ENCODE measurements at regions not wholly inside any gene's neighbourhood (a gene's known extent, or its start where the extent isn't known, plus 50 kb on each side); places are given as distances from the start of the nearest gene placed in this dataset.

DNA sequence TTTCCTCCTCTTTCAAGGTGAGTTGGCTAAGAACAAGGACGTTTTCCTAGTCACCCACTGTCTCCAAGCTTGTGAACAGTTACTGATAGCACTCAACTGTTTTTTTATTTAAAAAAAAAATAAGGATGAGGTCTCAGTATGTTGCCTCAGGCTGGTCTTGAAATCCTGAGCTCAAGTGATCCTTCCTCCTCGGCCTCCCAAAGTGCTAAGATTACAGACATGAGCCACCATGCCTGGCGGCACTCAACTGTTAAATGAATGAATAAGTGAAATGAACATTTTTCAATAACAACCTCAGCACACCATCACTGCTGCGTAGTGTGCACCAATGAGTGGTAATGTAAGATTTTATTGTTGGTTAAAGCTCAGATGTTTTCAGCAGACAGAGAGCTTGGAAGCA, 214.1 kb upstream of the NRIP1 start:
- DNase-seq (ENCODE audit: low spot score in 2 of 2): no peak
- Histone ChIP-seq H3K27ac (no peak overlapping the region), H3K27me3 (no peaks in the 10 kb centered on the region)

DNA sequence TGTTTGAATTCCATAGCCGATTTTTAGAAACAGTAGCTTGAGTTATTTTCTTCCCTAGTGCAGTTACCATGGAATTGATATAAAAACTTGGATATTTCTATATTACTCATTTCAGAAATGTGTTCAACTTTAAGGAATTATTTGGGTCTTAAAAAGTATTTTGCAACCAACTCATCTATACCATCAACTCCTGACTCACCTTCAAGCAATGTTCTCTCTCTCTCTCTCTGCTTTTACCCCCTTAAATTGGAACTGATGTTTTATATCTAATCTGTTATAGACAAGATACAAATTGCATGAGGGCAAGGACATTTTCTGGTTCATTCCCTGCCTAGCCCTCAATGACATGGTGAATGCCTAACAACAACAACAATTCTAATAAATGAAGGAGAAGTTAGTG, 214.7 kb upstream of the NRIP1 start:
- no peak overlapping the region for H3K27ac ChIP-seq
- no peaks in the 10 kb centered on the region for H3K27me3 ChIP-seq
- intact Hi-C loops (cut with DNase I; ENCODE audit: low total_unique reads): no loop called here
- TF ChIP-seq, protein P1, sequence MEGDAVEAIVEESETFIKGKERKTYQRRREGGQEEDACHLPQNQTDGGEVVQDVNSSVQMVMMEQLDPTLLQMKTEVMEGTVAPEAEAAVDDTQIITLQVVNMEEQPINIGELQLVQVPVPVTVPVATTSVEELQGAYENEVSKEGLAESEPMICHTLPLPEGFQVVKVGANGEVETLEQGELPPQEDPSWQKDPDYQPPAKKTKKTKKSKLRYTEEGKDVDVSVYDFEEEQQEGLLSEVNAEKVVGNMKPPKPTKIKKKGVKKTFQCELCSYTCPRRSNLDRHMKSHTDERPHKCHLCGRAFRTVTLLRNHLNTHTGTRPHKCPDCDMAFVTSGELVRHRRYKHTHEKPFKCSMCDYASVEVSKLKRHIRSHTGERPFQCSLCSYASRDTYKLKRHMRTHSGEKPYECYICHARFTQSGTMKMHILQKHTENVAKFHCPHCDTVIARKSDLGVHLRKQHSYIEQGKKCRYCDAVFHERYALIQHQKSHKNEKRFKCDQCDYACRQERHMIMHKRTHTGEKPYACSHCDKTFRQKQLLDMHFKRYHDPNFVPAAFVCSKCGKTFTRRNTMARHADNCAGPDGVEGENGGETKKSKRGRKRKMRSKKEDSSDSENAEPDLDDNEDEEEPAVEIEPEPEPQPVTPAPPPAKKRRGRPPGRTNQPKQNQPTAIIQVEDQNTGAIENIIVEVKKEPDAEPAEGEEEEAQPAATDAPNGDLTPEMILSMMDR (IDR thresholded peaks at IDR 0.05): no peak
- no peak overlapping the region for H3K4me3 ChIP-seq
- no peaks in the 10 kb centered on the region for H3K4me1 ChIP-seq
- H3K9me3 ChIP-seq: peaks cover 0 to 11% of the 10 kb centered on the region in 2 donors
- DNase-seq (ENCODE audit: low spot score in 2 of 2): no peak
- H3K36me3 ChIP-seq: no peaks in the 10 kb centered on the region

More for the DNA sequence above, 214.1 kb upstream of the NRIP1 start:
- intact Hi-C loops (cut with DNase I; ENCODE audit: low total_unique reads): no loop called here
- Histone ChIP-seq H3K4me3 (no peak overlapping the region), H3K36me3 (no peaks in the 10 kb centered on the region), H3K9me3 (peaks cover 0 to 11% of the 10 kb centered on the region in 2 donors), H3K4me1 (no peaks in the 10 kb centered on the region)
- TF ChIP-seq POLR2AphosphoS5 (IDR thresholded peaks at IDR 0.05) (no peak), POLR2A (IDR thresholded peaks at IDR 0.05) (no peak)
- TF ChIP-seq, protein P1 (IDR thresholded peaks at IDR 0.05): no peak

DNA sequence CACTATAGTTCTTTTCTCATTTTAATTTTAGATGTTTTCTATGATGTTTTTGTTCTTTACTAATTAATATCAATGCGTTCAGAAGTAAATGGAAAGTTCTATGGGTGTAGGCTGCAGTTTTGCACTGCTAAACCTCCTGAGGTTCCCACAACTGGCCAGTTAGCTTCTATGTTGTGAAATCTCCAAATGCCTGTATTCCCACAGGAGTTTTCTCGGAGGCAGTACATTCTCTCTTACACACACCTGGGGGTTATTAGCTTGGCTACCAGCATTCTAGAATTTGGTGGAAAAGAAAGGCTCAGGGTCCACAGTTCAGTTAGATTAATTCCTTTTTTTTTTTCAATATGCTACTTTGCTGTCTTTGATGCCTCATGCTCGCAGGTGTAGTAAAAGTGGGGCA, 216.9 kb upstream of the NRIP1 start:
- H3K9me3 ChIP-seq: peaks cover 0 to 11% of the 10 kb centered on the region in 2 donors
- H3K27ac ChIP-seq: no peak overlapping the region
- H3K4me1 ChIP-seq: no peaks in the 10 kb centered on the region
- no peaks in the 10 kb centered on the region for H3K36me3 ChIP-seq
- no peaks in the 10 kb centered on the region for H3K27me3 ChIP-seq
- intact Hi-C loops (cut with DNase I; ENCODE audit: low total_unique reads): loop anchor here (10.0 kb wide), 1 partner anchor 493 kb away; no protein-coding TSS in a partner anchor
- no peak for DNase-seq (ENCODE audit: low spot score in 2 of 2)
- TF ChIP-seq POLR2AphosphoS5 (IDR thresholded peaks at IDR 0.05) (no peak), POLR2A (IDR thresholded peaks at IDR 0.05) (no peak)
- TF ChIP-seq, protein P1 (IDR thresholded peaks at IDR 0.05): no peak
- no peak overlapping the region for H3K4me3 ChIP-seq

DNA sequence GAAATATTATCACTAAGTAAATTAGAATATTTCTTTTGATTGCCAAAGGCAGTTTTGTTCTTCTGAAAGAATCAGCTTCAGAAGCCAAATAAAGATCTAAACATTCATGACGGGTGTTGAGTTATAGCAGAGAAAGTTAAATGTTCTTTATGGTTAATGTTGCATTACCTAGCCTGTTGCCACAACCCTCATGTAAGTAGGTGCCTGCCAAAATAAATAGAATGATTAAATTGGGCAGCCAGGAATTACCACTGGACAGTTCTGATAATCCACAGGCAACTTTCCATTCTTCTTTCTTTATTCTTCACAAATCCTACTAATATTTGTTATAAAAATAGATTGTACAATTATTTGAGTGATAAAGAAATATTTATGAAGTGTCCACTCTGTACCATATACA, 217.9 kb upstream of the NRIP1 start:
- TF ChIP-seq, protein P1 (IDR thresholded peaks at IDR 0.05): no peak
- no peak for TF ChIP-seq POLR2AphosphoS5 (IDR thresholded peaks at IDR 0.05)
- no peak for TF ChIP-seq POLR2A (IDR thresholded peaks at IDR 0.05)

DNA sequence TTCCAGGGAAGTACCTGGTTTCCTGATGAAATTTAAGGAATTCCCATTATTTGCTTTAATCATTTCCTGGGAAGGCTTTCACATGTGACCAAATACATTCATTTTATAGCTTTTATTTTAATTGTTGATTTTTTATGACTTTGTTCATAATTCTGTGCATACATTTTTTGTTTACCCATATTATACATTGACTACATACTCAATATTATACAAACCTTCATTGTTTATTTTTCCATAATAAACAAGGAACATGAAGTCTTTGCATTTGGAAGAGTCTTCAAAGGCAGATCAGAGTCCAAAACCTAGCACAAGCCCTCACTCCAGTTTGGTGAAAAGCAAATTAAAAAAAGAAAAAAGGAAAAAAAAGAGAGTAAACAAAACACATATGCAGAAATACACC, 218.3 kb upstream of the NRIP1 start:
- Histone ChIP-seq H3K4me1 (no peaks in the 10 kb centered on the region), H3K27me3 (no peaks in the 10 kb centered on the region), H3K9me3 (peaks cover 0 to 11% of the 10 kb centered on the region in 2 donors), H3K4me3 (no peak overlapping the region), H3K36me3 (no peaks in the 10 kb centered on the region), H3K27ac (no peak overlapping the region)
- no peak for DNase-seq (ENCODE audit: low spot score in 2 of 2)
- TF ChIP-seq, protein P1 (IDR thresholded peaks at IDR 0.05): no peak
- TF ChIP-seq POLR2AphosphoS5 (IDR thresholded peaks at IDR 0.05) (no peak), POLR2A (IDR thresholded peaks at IDR 0.05) (no peak)
- intact Hi-C loops (cut with DNase I; ENCODE audit: low total_unique reads): loop anchor here (10.0 kb wide), 1 partner anchor 492 kb away; no protein-coding TSS in a partner anchor

More for the DNA sequence above, 217.9 kb upstream of the NRIP1 start:
- Histone ChIP-seq H3K4me3 (no peak overlapping the region), H3K27ac (no peak overlapping the region), H3K4me1 (no peaks in the 10 kb centered on the region), H3K27me3 (no peaks in the 10 kb centered on the region), H3K36me3 (no peaks in the 10 kb centered on the region), H3K9me3 (peaks cover 0 to 11% of the 10 kb centered on the region in 2 donors)
- DNase-seq (ENCODE audit: low spot score in 2 of 2): no peak
- intact Hi-C loops (cut with DNase I; ENCODE audit: low total_unique reads): loop anchor here (10.0 kb wide), 1 partner anchor 492 kb away; no protein-coding TSS in a partner anchor

Data from breast epithelium (tissue), 4 donors.